HFF-Myc (cell line): ENCODE measurements at regions not wholly inside any gene's neighbourhood (a gene's known extent, or its start where the extent isn't known, plus 50 kb on each side); places are given as distances from the start of the nearest gene placed in this dataset.

Source experiments
- DNase-seq: peaks from one replicate; pipeline ENCODE4 v3.0.0-alpha.2; 2011; ENCODE audit warnings: low read depth; ENCODE audit errors: extremely low read depth
- H3K4me3 ChIP-seq: replicated peaks from 2 replicates; pipeline ENCODE4 v1.5.1; 2011; ENCODE audit warnings: low read depth, mild to moderate bottlenecking, control low read depth, low read length
- TF ChIP-seq, protein P1 (sequence below): IDR thresholded peaks from 2 replicates; pipeline ENCODE4 v1.5.1; 2012; ENCODE audit warnings: mild to moderate bottlenecking, low read depth, low read length, control low read depth; ENCODE audit errors: missing control alignments

DNA sequence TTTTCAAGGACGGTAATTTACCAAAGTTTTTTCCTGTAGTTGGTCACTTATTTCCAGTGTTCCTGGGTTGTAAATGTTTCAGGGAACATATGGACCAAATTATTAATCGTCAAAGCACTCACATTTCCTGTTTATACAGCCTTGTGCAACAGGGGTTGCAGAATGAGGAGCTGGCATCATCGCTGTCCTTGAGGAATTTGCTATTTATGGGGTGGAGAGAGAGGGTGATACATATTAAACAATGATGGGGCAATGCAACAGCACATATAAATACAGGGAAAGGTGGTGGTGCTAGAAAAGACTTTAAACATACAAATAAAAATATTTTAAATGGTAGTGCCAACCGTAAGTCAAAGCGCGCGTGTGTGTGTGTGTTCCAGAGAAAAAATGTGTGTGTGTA is 369.8 kb downstream of the NPHP4 start:
- no peak for DNase-seq
- no peak overlapping the region for H3K4me3 ChIP-seq
- TF ChIP-seq, protein P1, sequence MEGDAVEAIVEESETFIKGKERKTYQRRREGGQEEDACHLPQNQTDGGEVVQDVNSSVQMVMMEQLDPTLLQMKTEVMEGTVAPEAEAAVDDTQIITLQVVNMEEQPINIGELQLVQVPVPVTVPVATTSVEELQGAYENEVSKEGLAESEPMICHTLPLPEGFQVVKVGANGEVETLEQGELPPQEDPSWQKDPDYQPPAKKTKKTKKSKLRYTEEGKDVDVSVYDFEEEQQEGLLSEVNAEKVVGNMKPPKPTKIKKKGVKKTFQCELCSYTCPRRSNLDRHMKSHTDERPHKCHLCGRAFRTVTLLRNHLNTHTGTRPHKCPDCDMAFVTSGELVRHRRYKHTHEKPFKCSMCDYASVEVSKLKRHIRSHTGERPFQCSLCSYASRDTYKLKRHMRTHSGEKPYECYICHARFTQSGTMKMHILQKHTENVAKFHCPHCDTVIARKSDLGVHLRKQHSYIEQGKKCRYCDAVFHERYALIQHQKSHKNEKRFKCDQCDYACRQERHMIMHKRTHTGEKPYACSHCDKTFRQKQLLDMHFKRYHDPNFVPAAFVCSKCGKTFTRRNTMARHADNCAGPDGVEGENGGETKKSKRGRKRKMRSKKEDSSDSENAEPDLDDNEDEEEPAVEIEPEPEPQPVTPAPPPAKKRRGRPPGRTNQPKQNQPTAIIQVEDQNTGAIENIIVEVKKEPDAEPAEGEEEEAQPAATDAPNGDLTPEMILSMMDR, result no peak

- DNase-seq, result no peak
- no peak overlapping the region for H3K4me3 ChIP-seq
- TF ChIP-seq, protein P1, result no peak
Observed at GRCh38 chr1:5621692-5622091, 370.5 kb downstream of the NPHP4 start.

GRCh38 chr1:5620997-5621396 is 371.2 kb downstream of the NPHP4 start:
- TF ChIP-seq, protein P1, result no peak
- no peak overlapping the region for H3K4me3 ChIP-seq
- no peak for DNase-seq

DNA sequence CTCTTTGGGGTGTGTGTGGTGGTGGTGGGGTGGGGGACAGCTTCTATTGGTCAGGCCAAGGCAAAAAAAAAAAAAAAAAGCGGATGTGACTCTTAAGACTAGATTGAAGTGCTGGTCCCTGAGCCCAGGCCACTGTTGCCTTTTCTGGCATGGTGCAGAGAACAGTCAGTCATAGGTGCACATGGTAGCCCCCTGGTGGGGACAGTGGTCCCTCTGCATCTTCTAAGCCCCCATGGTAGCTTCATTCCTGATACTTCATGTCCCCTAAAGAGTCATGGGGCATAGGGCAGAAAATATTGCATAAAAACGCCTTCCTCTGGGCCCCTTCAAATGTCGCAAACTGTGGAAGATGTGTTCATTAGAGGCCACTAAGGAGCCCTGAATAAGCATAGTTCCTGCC is 371.8 kb downstream of the NPHP4 start:
- H3K4me3 ChIP-seq, result no peak overlapping the region
- TF ChIP-seq, protein P1, result no peak
- DNase-seq, result no peak

DNA sequence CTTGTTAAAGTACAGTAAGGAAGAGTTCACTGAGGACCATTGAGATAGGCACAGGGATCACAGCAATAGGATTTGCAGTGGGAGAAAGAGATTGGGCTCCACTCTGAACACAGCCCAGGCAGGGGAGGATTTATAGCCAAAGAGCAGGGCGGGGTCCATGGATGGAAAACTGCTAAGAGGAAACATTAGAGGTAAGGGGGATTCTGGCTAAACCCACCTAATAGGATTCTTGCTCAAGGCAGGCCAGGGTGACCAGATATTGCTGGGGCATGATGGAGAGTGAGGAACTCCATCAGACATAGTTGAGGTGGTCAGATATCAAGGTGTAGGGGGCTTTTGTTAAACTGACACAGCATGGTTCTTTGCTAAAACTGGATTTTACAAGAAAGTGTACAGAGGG is 372.8 kb downstream of the NPHP4 start:
- no peak overlapping the region for H3K4me3 ChIP-seq
- no peak for DNase-seq
- TF ChIP-seq, protein P1, result no peak

DNA sequence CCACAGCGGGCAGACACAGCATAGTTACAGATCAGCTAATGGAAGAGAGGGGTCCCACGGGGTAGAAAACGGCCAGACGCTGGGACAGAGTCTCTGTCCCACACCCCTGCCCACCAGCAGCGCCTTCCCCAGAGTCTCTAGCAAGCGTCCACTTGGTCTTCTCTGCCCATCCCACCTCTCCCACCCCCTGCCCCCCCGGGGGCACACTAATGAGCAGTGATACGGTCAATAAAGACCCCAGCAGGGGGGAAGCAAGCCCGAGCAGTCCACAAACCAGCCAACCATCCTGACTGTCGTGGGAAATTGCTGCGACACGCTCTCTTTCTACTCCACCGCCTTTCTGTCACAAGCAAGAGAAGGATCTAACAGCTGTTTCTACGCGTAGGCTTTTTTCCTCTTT is 374.7 kb downstream of the NPHP4 start:
- DNase-seq, result no peak
- no peak overlapping the region for H3K4me3 ChIP-seq
- TF ChIP-seq, protein P1, result no peak

- DNase-seq, result no peak
- no peak overlapping the region for H3K4me3 ChIP-seq
- TF ChIP-seq, protein P1, result no peak
Observed at GRCh38 chr1:5617179-5617520, 375.1 kb downstream of the NPHP4 start.
